ENCODE measurements at regions not wholly inside any gene's neighbourhood (a gene's known extent, or its start where the extent isn't known, plus 50 kb on each side); places are given as distances from the start of the nearest gene placed in this dataset.

- H3K9ac ChIP-seq (ENCODE audit: low read length): no peak overlapping the region
- no peaks in the 10 kb centered on the region for H3K79me2 ChIP-seq (ENCODE audit: insufficient read depth, low read length)
- no peak overlapping the region for H3K4me3 ChIP-seq (ENCODE audit: insufficient read depth, low read length, poor library complexity, severe bottlenecking)
- H3K9me2 ChIP-seq (replicated peaks; ENCODE audit: insufficient read depth, low read length): no peaks in the 10 kb centered on the region
- H4K20me1 ChIP-seq (ENCODE audit: low read depth, low read length): no peaks in the 10 kb centered on the region
- H3K27me3 ChIP-seq (ENCODE audit: low read length): no peaks in the 10 kb centered on the region
- no peaks in the 10 kb centered on the region for H3K9me3 ChIP-seq (ENCODE audit: insufficient read depth, low read length)
- H3K4me2 ChIP-seq (ENCODE audit: low read depth, low read length, poor library complexity, severe bottlenecking): no peak overlapping the region
- no peak overlapping the region for H2AFZ ChIP-seq (ENCODE audit: low read depth, low read length, severe bottlenecking)
- H3F3A ChIP-seq (ENCODE audit: insufficient read depth): no peaks in the 10 kb centered on the region
- TF ChIP-seq, protein P1, sequence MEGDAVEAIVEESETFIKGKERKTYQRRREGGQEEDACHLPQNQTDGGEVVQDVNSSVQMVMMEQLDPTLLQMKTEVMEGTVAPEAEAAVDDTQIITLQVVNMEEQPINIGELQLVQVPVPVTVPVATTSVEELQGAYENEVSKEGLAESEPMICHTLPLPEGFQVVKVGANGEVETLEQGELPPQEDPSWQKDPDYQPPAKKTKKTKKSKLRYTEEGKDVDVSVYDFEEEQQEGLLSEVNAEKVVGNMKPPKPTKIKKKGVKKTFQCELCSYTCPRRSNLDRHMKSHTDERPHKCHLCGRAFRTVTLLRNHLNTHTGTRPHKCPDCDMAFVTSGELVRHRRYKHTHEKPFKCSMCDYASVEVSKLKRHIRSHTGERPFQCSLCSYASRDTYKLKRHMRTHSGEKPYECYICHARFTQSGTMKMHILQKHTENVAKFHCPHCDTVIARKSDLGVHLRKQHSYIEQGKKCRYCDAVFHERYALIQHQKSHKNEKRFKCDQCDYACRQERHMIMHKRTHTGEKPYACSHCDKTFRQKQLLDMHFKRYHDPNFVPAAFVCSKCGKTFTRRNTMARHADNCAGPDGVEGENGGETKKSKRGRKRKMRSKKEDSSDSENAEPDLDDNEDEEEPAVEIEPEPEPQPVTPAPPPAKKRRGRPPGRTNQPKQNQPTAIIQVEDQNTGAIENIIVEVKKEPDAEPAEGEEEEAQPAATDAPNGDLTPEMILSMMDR (IDR thresholded peaks at IDR 0.05; ENCODE audit: insufficient read depth, low read length, poor library complexity, severe bottlenecking): no peak
- no peak for TF ChIP-seq EZH2phosphoT487 (conservative IDR thresholded peaks at IDR 0.05; ENCODE audit: low read length)
- H3K36me3 ChIP-seq (ENCODE audit: low read length): no peaks in the 10 kb centered on the region
- H3K27ac ChIP-seq (ENCODE audit: low read depth, low read length): no peak overlapping the region
Observed at GRCh38 chr1:4506591-4506990, 147.8 kb upstream of the AJAP1 start.

GRCh38 chr1:4509206-4509605, 145.2 kb upstream of the AJAP1 start:
- H3K79me2 ChIP-seq (ENCODE audit: insufficient read depth, low read length): no peaks in the 10 kb centered on the region
- no peak overlapping the region for H3K4me2 ChIP-seq (ENCODE audit: low read depth, low read length, poor library complexity, severe bottlenecking)
- H3K27me3 ChIP-seq (ENCODE audit: low read length): no peaks in the 10 kb centered on the region
- H2AFZ ChIP-seq (ENCODE audit: low read depth, low read length, severe bottlenecking): no peak overlapping the region
- no peaks in the 10 kb centered on the region for H3K36me3 ChIP-seq (ENCODE audit: low read length)
- TF ChIP-seq EZH2phosphoT487 (conservative IDR thresholded peaks at IDR 0.05; ENCODE audit: low read length): no peak
- TF ChIP-seq, protein P1 (IDR thresholded peaks at IDR 0.05; ENCODE audit: insufficient read depth, low read length, poor library complexity, severe bottlenecking): no peak
- H4K20me1 ChIP-seq (ENCODE audit: low read depth, low read length): no peaks in the 10 kb centered on the region
- H3F3A ChIP-seq (ENCODE audit: insufficient read depth): no peaks in the 10 kb centered on the region
- no peak overlapping the region for H3K4me3 ChIP-seq (ENCODE audit: insufficient read depth, low read length, poor library complexity, severe bottlenecking)
- H3K9me3 ChIP-seq (ENCODE audit: insufficient read depth, low read length): no peaks in the 10 kb centered on the region
- no peak overlapping the region for H3K9ac ChIP-seq (ENCODE audit: low read length)
- no peak overlapping the region for H3K27ac ChIP-seq (ENCODE audit: low read depth, low read length)
- H3K9me2 ChIP-seq (replicated peaks; ENCODE audit: insufficient read depth, low read length): no peaks in the 10 kb centered on the region

DNA sequence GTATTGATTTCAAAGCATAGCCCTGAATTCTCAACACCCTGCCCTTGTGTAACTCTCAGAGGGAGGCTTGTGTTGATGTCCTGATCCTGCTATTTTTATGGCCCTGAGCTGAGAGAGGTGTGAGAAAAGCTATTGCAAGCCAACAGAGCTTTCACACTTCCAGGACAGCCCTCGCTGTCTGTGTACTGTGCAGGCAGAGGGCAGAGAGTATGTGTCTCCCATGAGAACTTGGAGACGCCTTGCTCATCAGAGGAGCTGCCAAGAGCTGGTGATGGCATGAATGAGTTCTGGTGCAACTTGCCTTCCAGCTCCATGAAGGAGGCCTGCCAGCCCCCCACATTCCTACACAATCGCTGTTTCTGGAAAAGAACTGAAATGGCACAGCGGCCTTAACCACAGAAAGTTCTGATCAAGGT, 144.1 kb upstream of the AJAP1 start:
- Histone ChIP-seq H3K27ac (ENCODE audit: low read depth, low read length) (no peak overlapping the region), H3K36me3 (ENCODE audit: low read length) (no peaks in the 10 kb centered on the region), H2AFZ (ENCODE audit: low read depth, low read length, severe bottlenecking) (no peak overlapping the region), H4K20me1 (ENCODE audit: low read depth, low read length) (no peaks in the 10 kb centered on the region), H3K79me2 (ENCODE audit: insufficient read depth, low read length) (no peaks in the 10 kb centered on the region), H3F3A (ENCODE audit: insufficient read depth) (no peaks in the 10 kb centered on the region), H3K9ac (ENCODE audit: low read length) (no peak overlapping the region), H3K4me3 (ENCODE audit: insufficient read depth, low read length, poor library complexity, severe bottlenecking) (no peak overlapping the region), H3K27me3 (ENCODE audit: low read length) (no peaks in the 10 kb centered on the region), H3K4me2 (ENCODE audit: low read depth, low read length, poor library complexity, severe bottlenecking) (no peak overlapping the region), H3K9me2 (replicated peaks; ENCODE audit: insufficient read depth, low read length) (no peaks in the 10 kb centered on the region), H3K9me3 (ENCODE audit: insufficient read depth, low read length) (no peaks in the 10 kb centered on the region)
- TF ChIP-seq, protein P1 (IDR thresholded peaks at IDR 0.05; ENCODE audit: insufficient read depth, low read length, poor library complexity, severe bottlenecking): no peak
- TF ChIP-seq EZH2phosphoT487 (conservative IDR thresholded peaks at IDR 0.05; ENCODE audit: low read length): no peak
